ENCODE measurements at regions not wholly inside any gene's neighbourhood (a gene's known extent, or its start where the extent isn't known, plus 50 kb on each side); places are given as distances from the start of the nearest gene placed in this dataset.

DNA sequence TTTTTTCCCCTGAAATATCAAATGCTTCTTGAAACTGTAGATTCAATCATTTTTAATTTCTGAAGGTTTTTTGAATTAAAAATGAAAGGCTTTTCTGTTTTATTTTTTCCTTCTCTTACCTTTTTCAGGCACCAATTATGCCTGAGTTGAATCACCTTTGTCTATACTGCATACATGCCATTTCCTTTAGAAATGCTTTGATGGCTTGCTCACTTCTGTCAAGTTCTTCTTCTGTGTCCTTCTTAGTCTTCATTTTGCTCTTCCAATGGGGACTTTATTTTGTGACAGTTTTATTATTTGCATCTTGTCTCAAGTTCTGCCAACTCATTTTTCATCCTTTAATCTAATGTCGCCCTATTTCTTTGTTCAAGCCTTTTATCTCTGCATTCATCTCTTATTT is 121.9 kb upstream of the PRL start:
- intact Hi-C loops (cut with micrococcal nuclease) = no loop called here
- Histone ChIP-seq H3K79me2 (ENCODE audit: insufficient read depth, low read length) (no peaks in the 10 kb centered on the region), H3K27me3 (ENCODE audit: insufficient read depth, low read length) (no peaks in the 10 kb centered on the region), H4K20me1 (ENCODE audit: insufficient read depth) (no peaks in the 10 kb centered on the region), H3K9ac (ENCODE audit: low read length) (no peak overlapping the region), H3K36me3 (ENCODE audit: control insufficient read depth in 1 of 2, insufficient read depth in 2 of 2, low read length in 2 of 2) (no peaks in the 10 kb centered on the region), H3K4me1 (ENCODE audit: control insufficient read depth in 1 of 2, insufficient read depth in 2 of 2, low read length in 2 of 2) (no peaks in the 10 kb centered on the region), H3K4me2 (ENCODE audit: low read length) (no peak overlapping the region), H3K9me2 (ENCODE audit: insufficient read depth) (no peaks in the 10 kb centered on the region), H3K9me3 (ENCODE audit: control insufficient read depth in 1 of 2, insufficient read depth in 1 of 2, low read depth in 1 of 2, low read length in 2 of 2) (peaks cover 0 to 8% of the 10 kb centered on the region in 2 experiments; a peak in 2 of 4 replicates), H3K27ac (ENCODE audit: low read depth, low read length) (no peak overlapping the region), H2AFZ (ENCODE audit: low read depth, low read length, poor library complexity, severe bottlenecking) (no peak overlapping the region), H3K4me3 (replicated peaks in 1 of 2; ENCODE audit: low read depth in 1 of 2, low read length in 2 of 2) (no peak overlapping the region)
- ATAC-seq (no peak), DNase-seq (ENCODE audit: low read depth, low spot score) (no peak)
- ChIA-PET CTCF (no interaction called here), RAD21 (ENCODE audit: low non-redundant PET in 1 of 2, low total read pairs in 2 of 2, uncharacterized antibody in 2 of 2, unreplicated experiment in 2 of 2) (no interaction called here), POLR2A (no interaction called here)
- no TSS peak for BruUV-seq (replicated peaks)
- no peak for TF ChIP-seq RAD21 (IDR thresholded peaks at IDR 0.05; ENCODE audit: low read depth)

- Histone ChIP-seq H3K4me1 (ENCODE audit: control insufficient read depth in 1 of 2, insufficient read depth in 2 of 2, low read length in 2 of 2) (no peaks in the 10 kb centered on the region), H3K36me3 (ENCODE audit: control insufficient read depth in 1 of 2, insufficient read depth in 2 of 2, low read length in 2 of 2) (no peaks in the 10 kb centered on the region), H3K4me2 (ENCODE audit: low read length) (no peak overlapping the region), H4K20me1 (ENCODE audit: insufficient read depth) (no peaks in the 10 kb centered on the region), H3K9me3 (ENCODE audit: control insufficient read depth in 1 of 2, insufficient read depth in 1 of 2, low read depth in 1 of 2, low read length in 2 of 2) (peaks cover 0 to 8% of the 10 kb centered on the region in 2 experiments; a peak in 2 of 4 replicates), H3K9ac (ENCODE audit: low read length) (no peak overlapping the region), H3K27me3 (ENCODE audit: insufficient read depth, low read length) (no peaks in the 10 kb centered on the region), H3K4me3 (replicated peaks in 1 of 2; ENCODE audit: low read depth in 1 of 2, low read length in 2 of 2) (no peak overlapping the region), H3K27ac (ENCODE audit: low read depth, low read length) (no peak overlapping the region), H2AFZ (ENCODE audit: low read depth, low read length, poor library complexity, severe bottlenecking) (no peak overlapping the region), H3K79me2 (ENCODE audit: insufficient read depth, low read length) (no peaks in the 10 kb centered on the region), H3K9me2 (ENCODE audit: insufficient read depth) (no peaks in the 10 kb centered on the region)
- ChIA-PET RAD21 (ENCODE audit: low non-redundant PET in 1 of 2, low total read pairs in 2 of 2, uncharacterized antibody in 2 of 2, unreplicated experiment in 2 of 2) (no interaction called here), CTCF (no interaction called here), POLR2A (no interaction called here)
- TF ChIP-seq POLR2A (IDR thresholded peaks at IDR 0.05; ENCODE audit: borderline replicate concordance, extremely low read depth, insufficient read depth, insufficient read length) (no peak), POLR2AphosphoS5 (IDR thresholded peaks at IDR 0.05; ENCODE audit: low read depth, low read length) (no peak), ZBTB33 (IDR thresholded peaks at IDR 0.05; ENCODE audit: extremely low read depth, insufficient replicate concordance, low read length) (no peak), SIN3A (IDR thresholded peaks at IDR 0.05; ENCODE audit: low read depth) (no peak), FOSL1 (IDR thresholded peaks at IDR 0.05; ENCODE audit: low read depth) (no peak), EZH2 (IDR thresholded peaks at IDR 0.05) (no peak), YY1 (IDR thresholded peaks at IDR 0.05; ENCODE audit: extremely low read depth, insufficient replicate concordance, low read depth, low read length) (no peak)
- TF ChIP-seq, protein P1, sequence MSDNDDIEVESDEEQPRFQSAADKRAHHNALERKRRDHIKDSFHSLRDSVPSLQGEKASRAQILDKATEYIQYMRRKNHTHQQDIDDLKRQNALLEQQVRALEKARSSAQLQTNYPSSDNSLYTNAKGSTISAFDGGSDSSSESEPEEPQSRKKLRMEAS (IDR thresholded peaks at IDR 0.05) = no peak
- ATAC-seq = no peak
- no TSS peak for BruUV-seq (replicated peaks)
- no peak for DNase-seq (ENCODE audit: low read depth, low spot score)
- intact Hi-C loops (cut with micrococcal nuclease) = no loop called here
These were observed 124.4 kb upstream of the PRL start for GRCh38 chr6:22421198-22421597.

Measured in HCT116 (cell line).